Activated CD8-positive, alpha-beta T cell treated with anti-CD3 and anti-CD28 coated beads for 36 hours (primary cell): ENCODE measurements at regions not wholly inside any gene's neighbourhood (a gene's known extent, or its start where the extent isn't known, plus 50 kb on each side); places are given as distances from the start of the nearest gene placed in this dataset.
A peak's percentile ranks its signal among the peaks of the same experiment; 100 is the strongest.
"Not testable (repeated sequence)": the region's sequence is repeated elsewhere in the genome, so short reads cannot be mapped to it uniquely, and the experiment has no call there.

Experiments used
- ATAC-seq: fragments of 200-7000 bp; cut with Tn5 transposase; one replicate; pipeline ENCODE4 v1.10.0; 2021; ENCODE audit warnings: mild to moderate bottlenecking, moderate library complexity
- CTCF ChIA-PET: fragments of 350-600 bp; sonication (Branson Sonifier 250); formaldehyde crosslinking; loops from one replicate; lab custom pipeline; 2021; ENCODE audit warnings: antibody characterized with exemption; lab: Charles Lee
- POLR2A ChIA-PET: fragments of 350-600 bp; sonication (Branson Sonifier 250); formaldehyde crosslinking; loops from one replicate; lab custom pipeline; 2021; ENCODE audit warnings: antibody characterized with exemption; lab: Charles Lee
- DNase-seq: peaks from one replicate; pipeline ENCODE4 v3.0.0-alpha.2; 2020
- H3K27ac Mint-ChIP-seq: one replicate; pipeline ENCODE4 v1.8.0; 2021; ENCODE audit warnings: mild to moderate bottlenecking, mixed read lengths
- H3K27me3 Mint-ChIP-seq: one replicate; pipeline ENCODE4 v1.8.0; 2021; ENCODE audit warnings: mixed read lengths
- H3K36me3 Mint-ChIP-seq: one replicate; pipeline ENCODE4 v1.8.0; 2021; ENCODE audit warnings: low read depth, mixed read lengths
- H3K4me1 Mint-ChIP-seq: one replicate; pipeline ENCODE4 v1.8.0; 2021; ENCODE audit warnings: low read depth, mixed read lengths
- H3K4me3 Mint-ChIP-seq: one replicate; pipeline ENCODE4 v1.8.0; 2021; ENCODE audit warnings: mild to moderate bottlenecking, moderate library complexity, mixed read lengths
- H3K9me3 Mint-ChIP-seq: one replicate; pipeline ENCODE4 v1.8.0; 2021; ENCODE audit warnings: mixed read lengths
- intact Hi-C: fragments of 100-400 bp; cut with micrococcal nuclease; formaldehyde crosslinking; loops from one replicate; pipeline ENCODE4 v1.10.0; 2022

GRCh38 chr11:67888056-67888455, 115.8 kb downstream of the UNC93B1 start:
- H3K4me3 Mint-ChIP-seq, DNase-seq, CTCF ChIA-PET, ATAC-seq, H3K27ac Mint-ChIP-seq, H3K36me3 Mint-ChIP-seq, H3K9me3 Mint-ChIP-seq, POLR2A ChIA-PET, intact Hi-C loops: not testable (repeated sequence)
- Mint-ChIP-seq H3K27me3 (peaks cover 10% of the 10 kb centered on the region), H3K4me1 (peaks cover 10% of the 10 kb centered on the region)

GRCh38 chr11:67886672-67887071, 117.2 kb downstream of the UNC93B1 start:
- H3K36me3 Mint-ChIP-seq, intact Hi-C loops, CTCF ChIA-PET, DNase-seq, H3K27ac Mint-ChIP-seq, POLR2A ChIA-PET, H3K4me3 Mint-ChIP-seq, H3K9me3 Mint-ChIP-seq, ATAC-seq: not testable (repeated sequence)
- peaks cover 10% of the 10 kb centered on the region for H3K4me1 Mint-ChIP-seq
- H3K27me3 Mint-ChIP-seq: peaks cover 12% of the 10 kb centered on the region

GRCh38 chr11:67886207-67886606, 117.7 kb downstream of the UNC93B1 start:
- intact Hi-C loops, H3K4me3 Mint-ChIP-seq, H3K9me3 Mint-ChIP-seq: not testable (repeated sequence)

GRCh38 chr11:67885574-67885973, 118.3 kb downstream of the UNC93B1 start:
- intact Hi-C loops, H3K27ac Mint-ChIP-seq, H3K36me3 Mint-ChIP-seq, H3K9me3 Mint-ChIP-seq, DNase-seq, POLR2A ChIA-PET, ATAC-seq, H3K4me3 Mint-ChIP-seq: not testable (repeated sequence)
- CTCF ChIA-PET: interaction anchor here (2.2 kb wide), 1 partner anchor 70 kb away, joined by 6 read pairs; no protein-coding TSS in a partner anchor
- Mint-ChIP-seq H3K4me1 (peaks cover 10% of the 10 kb centered on the region), H3K27me3 (peaks cover 12% of the 10 kb centered on the region)

More at GRCh38 chr11:67886207-67886606, 117.7 kb downstream of the UNC93B1 start:
- ATAC-seq, DNase-seq, CTCF ChIA-PET, POLR2A ChIA-PET, H3K27ac Mint-ChIP-seq, H3K36me3 Mint-ChIP-seq: not testable (repeated sequence)
- Mint-ChIP-seq H3K4me1 (peaks cover 10% of the 10 kb centered on the region), H3K27me3 (peaks cover 12% of the 10 kb centered on the region)

GRCh38 chr11:67884761-67885558, 118.9 kb downstream of the UNC93B1 start:
- Mint-ChIP-seq H3K27me3 (peaks cover 12% of the 10 kb centered on the region), H3K27ac (peak overlapping the region; percentile 77), H3K4me3 (peak overlapping the region; percentile 24), H3K4me1 (peaks cover 10% of the 10 kb centered on the region)
- CTCF ChIA-PET: interaction anchor here (2.2 kb wide), 1 partner anchor 71 kb away, joined by 6 read pairs; no protein-coding TSS in a partner anchor
- DNase-seq: peak; percentile 13
- H3K36me3 Mint-ChIP-seq, H3K9me3 Mint-ChIP-seq, POLR2A ChIA-PET, intact Hi-C loops, ATAC-seq: not testable (repeated sequence)

- peak overlapping the region; percentile 77 for H3K27ac Mint-ChIP-seq
- H3K4me3 Mint-ChIP-seq: peak overlapping the region; percentile 24
- CTCF ChIA-PET: interaction anchor here (2.2 kb wide), 1 partner anchor 72 kb away, joined by 6 read pairs; no protein-coding TSS in a partner anchor
- POLR2A ChIA-PET, intact Hi-C loops, DNase-seq, ATAC-seq, H3K36me3 Mint-ChIP-seq, H3K9me3 Mint-ChIP-seq: not testable (repeated sequence)
- H3K4me1 Mint-ChIP-seq: peaks cover 10% of the 10 kb centered on the region
- peaks cover 12% of the 10 kb centered on the region for H3K27me3 Mint-ChIP-seq
Measured at GRCh38 chr11:67884073-67884757, 119.7 kb downstream of the UNC93B1 start.

- CTCF ChIA-PET, H3K27me3 Mint-ChIP-seq, DNase-seq, POLR2A ChIA-PET, H3K36me3 Mint-ChIP-seq, H3K9me3 Mint-ChIP-seq, intact Hi-C loops, ATAC-seq, H3K4me3 Mint-ChIP-seq, H3K27ac Mint-ChIP-seq: not testable (repeated sequence)
- H3K4me1 Mint-ChIP-seq: peaks cover 13% of the 10 kb centered on the region
Measured at GRCh38 chr11:67882304-67882703, 121.6 kb downstream of the UNC93B1 start.

- peaks cover 14% of the 10 kb centered on the region for H3K4me1 Mint-ChIP-seq
- H3K27ac Mint-ChIP-seq, intact Hi-C loops, ATAC-seq, POLR2A ChIA-PET, H3K9me3 Mint-ChIP-seq, DNase-seq, H3K27me3 Mint-ChIP-seq, H3K4me3 Mint-ChIP-seq, CTCF ChIA-PET, H3K36me3 Mint-ChIP-seq: not testable (repeated sequence)
Measured at GRCh38 chr11:67881836-67882235, 122.1 kb downstream of the UNC93B1 start.

- intact Hi-C loops, CTCF ChIA-PET, ATAC-seq, POLR2A ChIA-PET, H3K27me3 Mint-ChIP-seq, DNase-seq, H3K4me3 Mint-ChIP-seq, H3K9me3 Mint-ChIP-seq, H3K36me3 Mint-ChIP-seq, H3K27ac Mint-ChIP-seq: not testable (repeated sequence)
- peaks cover 14% of the 10 kb centered on the region for H3K4me1 Mint-ChIP-seq
Measured at GRCh38 chr11:67880594-67881196, 123.2 kb downstream of the UNC93B1 start.

- H3K27ac Mint-ChIP-seq, H3K36me3 Mint-ChIP-seq, H3K4me1 Mint-ChIP-seq, H3K9me3 Mint-ChIP-seq, intact Hi-C loops, H3K4me3 Mint-ChIP-seq, POLR2A ChIA-PET, ATAC-seq, CTCF ChIA-PET, H3K27me3 Mint-ChIP-seq: not testable (repeated sequence)
- peak; percentile 22 for DNase-seq
Measured at GRCh38 chr11:67878666-67879065, 125.2 kb downstream of the UNC93B1 start.

GRCh38 chr11:67877316-67877715, 126.6 kb downstream of the UNC93B1 start:
- H3K9me3 Mint-ChIP-seq, H3K4me1 Mint-ChIP-seq, ATAC-seq, H3K27ac Mint-ChIP-seq, CTCF ChIA-PET, intact Hi-C loops, H3K4me3 Mint-ChIP-seq, DNase-seq, H3K36me3 Mint-ChIP-seq, POLR2A ChIA-PET, H3K27me3 Mint-ChIP-seq: not testable (repeated sequence)
